Right cardiac atrium (tissue), 5 donors: ENCODE measurements at regions not wholly inside any gene's neighbourhood (a gene's known extent, or its start where the extent isn't known, plus 50 kb on each side); places are given as distances from the start of the nearest gene placed in this dataset.
"Not testable (repeated sequence)": the region's sequence is repeated elsewhere in the genome, so short reads cannot be mapped to it uniquely, and the experiment has no call there.

ENCODE experiments used
- ATAC-seq, 2 donors: fragments of 200-7000 bp; cut with Tn5 transposase; one replicate each; pipeline versions ENCODE4 v1.8.0 to v1.9.1; 2020; ENCODE audit warnings: moderate library complexity in 2 of 2, mild to moderate bottlenecking in 1 of 2
- DNase-seq, 3 donors: peaks; one replicate each; pipeline ENCODE4 v3.0.0-alpha.2; 2020
- H3K27ac ChIP-seq: one replicate; pipeline ENCODE4 v1.5.1; 2013; ENCODE audit warnings: mild to moderate bottlenecking, low read length, control low read depth, moderate library complexity
- H3K27me3 ChIP-seq: one replicate; pipeline ENCODE4 v1.6.1; 2013; ENCODE audit not compliant: control insufficient read depth, insufficient read depth
- H3K4me1 ChIP-seq: one replicate; pipeline ENCODE4 v1.6.1; 2013; ENCODE audit warnings: low read length; ENCODE audit not compliant: control insufficient read depth, insufficient read depth
- H3K4me3 ChIP-seq: one replicate; pipeline ENCODE4 v1.5.1; 2013; ENCODE audit warnings: low read length, control low read depth
- H3K9me3 ChIP-seq: one replicate; pipeline ENCODE4 v1.6.1; 2013; ENCODE audit warnings: low read length; ENCODE audit not compliant: control insufficient read depth
- WGBS: extraction: QIAGEN DNeasy Blood & Tissue Kit; methylation state at CpG from one replicate; pipeline ENCODE4 v1.1.7; 2013; 5-methylcytosine and 5-hydroxymethylcytosine counted together
- intact Hi-C, 4 donors: fragments of 100-400 bp; cut with DNase I; formaldehyde crosslinking; loops; one replicate each; pipeline versions ENCODE4 v1.11.0 to v1.14.0; 2022 to 2023
- donor health status: healthy with polysubstance abuse.
- donor health status: DM: no; HTN: yes; CAD: no.
- donor health status: DM: no; HTN: no; CAD: no.
- donor health status: DM: no; HTN: yes; CAD: no; lungs with severe emphysema.
- donor health status: DM: yes; HTN: yes; CAD: no.

DNA sequence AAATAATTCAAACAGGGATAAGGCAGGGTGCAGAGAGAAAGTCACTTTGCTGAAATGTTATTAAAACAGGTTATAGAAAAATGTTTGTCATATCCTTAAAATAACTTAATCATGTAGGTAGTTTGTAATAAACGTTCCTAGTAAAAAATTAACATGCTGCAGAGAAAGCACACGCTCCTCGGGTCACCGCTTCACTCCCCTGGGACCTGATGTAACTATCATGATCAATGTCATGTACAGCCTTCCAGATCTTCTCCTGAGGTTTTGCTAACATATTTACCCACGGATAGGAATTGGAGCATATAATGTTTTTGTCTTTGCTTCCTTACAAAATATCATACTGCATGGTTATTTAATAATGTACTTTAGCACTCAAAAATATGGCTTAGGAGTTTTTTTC, 285.1 kb upstream of the TMEM132C start:
- intact Hi-C loops, result no loop called here
- Histone ChIP-seq H3K9me3 (no peaks in the 10 kb centered on the region), H3K27ac (no peak overlapping the region), H3K4me3 (no peak overlapping the region), H3K27me3 (no peaks in the 10 kb centered on the region), H3K4me1 (no peaks in the 10 kb centered on the region)
- WGBS, result 71% methylated on average over 5 of the region's 5 CpGs
- no peak for DNase-seq
- ATAC-seq, result no peak

DNA sequence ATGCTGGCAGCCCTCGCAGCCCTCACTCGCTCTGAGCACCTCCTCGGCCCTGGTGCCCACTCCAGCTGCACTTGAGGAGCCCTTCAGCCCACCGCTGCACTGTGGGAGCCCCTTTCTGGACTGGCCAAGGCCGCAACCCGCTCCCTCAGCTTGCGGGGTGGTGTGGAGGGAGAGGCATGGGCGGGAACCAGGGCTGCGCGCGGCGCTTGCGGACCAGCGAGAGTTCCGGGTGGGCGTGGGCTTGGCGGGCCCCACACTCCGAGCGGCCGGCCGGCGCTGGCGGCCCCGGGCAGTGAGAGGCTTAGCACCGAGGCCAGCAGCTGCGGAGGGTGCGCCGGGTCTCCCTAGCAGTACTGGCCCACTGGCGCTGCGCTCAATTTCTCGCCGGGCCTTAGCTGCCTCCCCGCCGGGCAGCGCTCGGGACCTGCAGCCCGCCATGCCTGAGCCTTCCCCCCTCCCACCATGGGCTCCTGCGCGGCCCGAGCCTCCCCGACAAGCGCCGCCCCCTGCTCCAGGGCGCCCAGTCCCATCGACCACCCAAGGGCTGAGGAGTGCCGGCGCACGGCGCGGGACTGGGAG, 283.7 kb upstream of the TMEM132C start:
- 94% methylated on average over 50 of the region's 50 CpGs for WGBS
- DNase-seq, H3K4me3 ChIP-seq, intact Hi-C loops, H3K27ac ChIP-seq, H3K27me3 ChIP-seq, H3K4me1 ChIP-seq, ATAC-seq, H3K9me3 ChIP-seq: not testable (repeated sequence)

GRCh38 chr12:127984386-127985055, 282.4 kb upstream of the TMEM132C start:
- 70% methylated on average over 10 of the region's 10 CpGs for WGBS
- Histone ChIP-seq H3K9me3 (no peaks in the 10 kb centered on the region), H3K4me1 (no peaks in the 10 kb centered on the region), H3K27me3 (no peaks in the 10 kb centered on the region), H3K4me3 (no peak overlapping the region), H3K27ac (no peak overlapping the region)
- no peak for ATAC-seq
- intact Hi-C loops, result no loop called here
- no peak for DNase-seq

DNA sequence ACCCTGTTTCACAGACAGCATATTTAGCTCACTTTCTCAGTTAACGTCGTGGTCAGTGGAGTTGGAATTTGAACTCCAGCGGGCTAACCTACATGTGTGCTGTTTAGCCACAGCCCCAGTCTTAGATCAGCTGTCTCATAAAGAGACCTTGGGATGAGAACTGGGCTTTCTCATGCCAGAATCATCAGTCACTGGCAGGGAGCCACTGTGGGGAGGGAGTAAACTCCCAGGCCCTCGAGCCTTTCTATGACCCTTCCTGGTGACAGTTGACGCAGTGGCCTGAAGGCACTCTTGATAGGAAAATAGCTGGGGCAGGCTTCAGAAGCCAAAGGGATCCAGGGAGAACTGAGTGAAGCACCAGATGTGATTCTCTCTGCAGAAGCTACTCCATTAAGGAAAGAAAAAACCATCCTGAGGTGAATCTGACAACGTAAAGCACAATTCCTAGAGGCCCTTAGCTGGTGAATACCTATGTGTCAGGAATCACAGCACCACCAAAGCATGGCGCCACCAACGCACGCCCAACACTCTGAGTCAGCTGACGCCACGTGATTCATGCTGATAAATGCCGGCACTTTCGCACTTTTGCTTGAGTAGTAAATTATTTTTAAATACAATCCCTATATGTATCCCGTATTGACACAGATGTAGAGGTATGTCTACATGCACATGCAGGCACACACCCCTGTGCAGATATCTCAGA, 279.6 kb upstream of the TMEM132C start:
- no peaks in the 10 kb centered on the region for H3K27me3 ChIP-seq
- no peak overlapping the region for H3K27ac ChIP-seq
- no peak overlapping the region for H3K4me3 ChIP-seq
- no peaks in the 10 kb centered on the region for H3K4me1 ChIP-seq
- intact Hi-C loops, result no loop called here
- ATAC-seq (no peak), DNase-seq (no peak)
- WGBS, result 63% methylated on average over 14 of the region's 14 CpGs
- no peaks in the 10 kb centered on the region for H3K9me3 ChIP-seq

DNA sequence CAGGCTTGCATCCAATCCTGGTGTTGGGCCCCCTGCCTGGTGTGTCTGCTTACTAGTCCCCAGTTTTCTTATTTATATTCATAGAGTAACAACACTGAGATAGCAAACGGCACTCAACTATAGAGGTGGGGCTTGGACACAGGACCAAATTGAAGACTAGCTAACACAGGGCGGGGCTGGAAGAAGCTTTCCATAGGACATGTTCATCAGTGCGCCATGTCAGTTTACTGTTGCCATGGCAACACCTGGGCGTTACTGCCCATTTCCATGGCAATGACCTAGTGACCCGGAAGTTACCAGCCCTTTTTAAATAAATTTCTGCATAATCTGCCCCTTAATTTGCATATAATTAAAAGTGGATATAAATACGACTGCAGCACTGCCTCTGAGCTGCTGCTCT, 275.5 kb upstream of the TMEM132C start:
- Histone ChIP-seq H3K27ac (no peak overlapping the region), H3K9me3 (no peaks in the 10 kb centered on the region), H3K4me3 (no peak overlapping the region), H3K4me1 (no peaks in the 10 kb centered on the region), H3K27me3 (no peaks in the 10 kb centered on the region)
- intact Hi-C loops, result no loop called here
- no peak for DNase-seq
- ATAC-seq, result no peak
- WGBS, result 84% methylated on average over 6 of the region's 6 CpGs

- Histone ChIP-seq H3K9me3 (no peaks in the 10 kb centered on the region), H3K27me3 (no peaks in the 10 kb centered on the region), H3K4me3 (no peak overlapping the region), H3K4me1 (no peaks in the 10 kb centered on the region), H3K27ac (no peak overlapping the region)
- ATAC-seq, result no peak
- 78% methylated on average over 4 of the region's 4 CpGs for WGBS
- intact Hi-C loops, result no loop called here
- DNase-seq, result no peak
These were observed 268.0 kb upstream of the TMEM132C start for GRCh38 chr12:127998988-127999387.

DNA sequence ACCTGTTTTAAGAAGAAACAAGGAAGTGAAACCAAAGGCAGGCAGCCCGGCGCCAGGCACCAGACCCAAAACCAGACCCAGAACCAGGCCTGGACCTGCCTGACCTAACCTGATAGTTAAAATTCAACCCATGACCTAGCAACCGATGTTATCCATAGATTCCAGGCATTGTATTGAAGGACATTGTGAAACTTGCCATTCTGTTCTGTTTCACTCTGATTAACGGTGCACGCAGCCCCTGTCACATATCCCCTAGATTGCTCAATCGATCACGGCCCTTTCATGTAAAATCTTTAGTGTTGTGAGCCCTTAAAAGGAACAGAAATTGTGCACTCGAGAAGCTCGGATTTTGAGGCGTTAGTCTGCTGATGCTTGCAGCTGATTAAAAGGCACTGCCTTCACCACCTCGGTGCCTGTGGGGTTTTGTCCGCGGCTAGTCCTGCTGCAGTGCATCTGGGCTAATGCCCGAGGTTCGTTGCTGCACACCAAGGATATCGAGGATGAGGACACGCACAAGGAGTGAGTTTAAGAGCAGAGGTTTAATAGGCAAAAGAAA, 262.5 kb upstream of the TMEM132C start:
- Histone ChIP-seq H3K4me1 (no peaks in the 10 kb centered on the region), H3K4me3 (no peak overlapping the region), H3K27me3 (no peaks in the 10 kb centered on the region), H3K27ac (no peak overlapping the region), H3K9me3 (no peaks in the 10 kb centered on the region)
- intact Hi-C loops, result no loop called here
- ATAC-seq, result no peak
- DNase-seq, result no peak
- WGBS, result 84% methylated on average over 17 of the region's 17 CpGs

DNA sequence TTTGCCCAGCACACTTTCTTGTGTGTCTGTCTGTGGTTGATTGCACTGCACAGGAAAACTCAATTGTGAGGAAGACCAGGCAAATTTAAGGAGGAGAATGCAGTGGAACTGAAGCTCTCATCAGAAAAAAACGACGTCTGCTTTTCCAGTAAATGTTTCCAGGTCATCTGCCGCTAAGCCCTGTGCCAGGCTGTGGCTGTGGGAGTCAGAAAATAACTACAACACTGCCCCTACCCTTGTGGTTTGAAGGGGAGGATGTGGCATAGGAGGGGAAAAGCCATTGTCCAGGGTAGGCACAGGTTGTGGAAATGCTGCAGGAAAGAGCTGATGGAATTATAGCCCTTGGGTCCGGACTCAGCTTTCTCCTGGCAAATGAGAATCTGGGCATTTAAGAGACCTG, 259.7 kb upstream of the TMEM132C start:
- intact Hi-C loops, result no loop called here
- Histone ChIP-seq H3K4me1 (no peaks in the 10 kb centered on the region), H3K4me3 (no peak overlapping the region), H3K9me3 (no peaks in the 10 kb centered on the region), H3K27me3 (no peaks in the 10 kb centered on the region), H3K27ac (no peak overlapping the region)
- WGBS, result 55% methylated on average over 4 of the region's 4 CpGs
- ATAC-seq (no peak), DNase-seq (no peak)

- Histone ChIP-seq H3K9me3 (no peaks in the 10 kb centered on the region), H3K27me3 (no peaks in the 10 kb centered on the region), H3K27ac (no peak overlapping the region), H3K4me3 (no peak overlapping the region), H3K4me1 (no peaks in the 10 kb centered on the region)
- ATAC-seq, result no peak
- WGBS, result 66% methylated on average over 3 of the region's 3 CpGs
- DNase-seq, result no peak
- intact Hi-C loops, result no loop called here
These were observed 258.6 kb upstream of the TMEM132C start for GRCh38 chr12:128008341-128008740.

DNA sequence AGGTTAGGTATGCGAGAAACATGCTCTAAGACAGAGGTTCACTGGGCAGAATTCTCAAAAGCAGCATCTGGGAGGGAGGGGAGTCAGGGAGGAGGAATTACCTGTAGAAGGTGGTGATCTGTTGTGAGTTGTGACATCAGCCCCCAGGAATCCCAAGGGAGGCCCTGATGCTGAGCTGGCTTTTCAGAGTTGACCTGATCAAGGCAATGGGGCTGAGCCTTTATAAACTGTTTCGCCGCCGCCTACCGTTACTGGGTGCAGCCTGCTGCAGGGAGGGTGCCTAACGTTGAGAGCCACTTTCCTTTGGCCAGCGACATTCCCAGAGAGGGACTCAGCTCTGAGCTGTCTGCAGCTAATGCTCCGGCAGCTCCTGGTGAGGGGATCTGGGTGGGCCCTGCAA, 257.9 kb upstream of the TMEM132C start:
- ATAC-seq (no peak), DNase-seq (no peak)
- WGBS, result 57% methylated on average over 8 of the region's 8 CpGs
- Histone ChIP-seq H3K27me3 (no peaks in the 10 kb centered on the region), H3K4me3 (no peak overlapping the region), H3K27ac (no peak overlapping the region), H3K4me1 (no peaks in the 10 kb centered on the region), H3K9me3 (no peaks in the 10 kb centered on the region)
- intact Hi-C loops, result no loop called here

GRCh38 chr12:128012110-128012509, 254.9 kb upstream of the TMEM132C start:
- no peak for ATAC-seq
- intact Hi-C loops, result no loop called here
- H3K4me3 ChIP-seq, result no peak overlapping the region
- H3K9me3 ChIP-seq, result no peaks in the 10 kb centered on the region
- no peak overlapping the region for H3K27ac ChIP-seq
- DNase-seq, result no peak
- no peaks in the 10 kb centered on the region for H3K4me1 ChIP-seq
- H3K27me3 ChIP-seq, result peaks cover 2% of the 10 kb centered on the region
